ENCODE measurements at regions not wholly inside any gene's neighbourhood (a gene's known extent, or its start where the extent isn't known, plus 50 kb on each side); places are given as distances from the start of the nearest gene placed in this dataset.
"Not testable (repeated sequence)": the region's sequence is repeated elsewhere in the genome, so short reads cannot be mapped to it uniquely, and the experiment has no call there.

DNA sequence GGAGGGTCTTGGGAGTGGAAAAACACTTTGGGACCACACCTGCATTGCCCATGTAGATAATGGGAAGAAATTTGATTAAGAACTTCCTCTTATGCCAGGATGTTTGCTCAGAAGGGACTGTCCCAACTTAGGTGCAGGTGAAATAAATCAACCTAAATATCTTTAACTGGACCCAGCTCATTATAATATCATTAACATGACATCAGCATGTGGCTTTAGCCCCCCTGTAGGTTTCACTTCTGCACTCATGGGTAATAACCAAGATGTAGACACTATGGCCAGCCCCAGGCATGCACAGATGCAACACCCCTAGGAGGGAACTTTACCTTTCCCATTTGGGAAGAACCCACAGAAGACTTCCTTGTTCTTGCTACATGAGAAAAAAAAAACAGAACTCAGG lies 227.4 kb upstream of the ZNF804A start:
- H3K4me3 ChIP-seq (ENCODE audit: low read depth, low read length) = no peak overlapping the region
- in situ Hi-C loops (cut with HindIII; ENCODE audit: low sequenced_read_pairs) = no loop called here
- TF ChIP-seq, protein P1, sequence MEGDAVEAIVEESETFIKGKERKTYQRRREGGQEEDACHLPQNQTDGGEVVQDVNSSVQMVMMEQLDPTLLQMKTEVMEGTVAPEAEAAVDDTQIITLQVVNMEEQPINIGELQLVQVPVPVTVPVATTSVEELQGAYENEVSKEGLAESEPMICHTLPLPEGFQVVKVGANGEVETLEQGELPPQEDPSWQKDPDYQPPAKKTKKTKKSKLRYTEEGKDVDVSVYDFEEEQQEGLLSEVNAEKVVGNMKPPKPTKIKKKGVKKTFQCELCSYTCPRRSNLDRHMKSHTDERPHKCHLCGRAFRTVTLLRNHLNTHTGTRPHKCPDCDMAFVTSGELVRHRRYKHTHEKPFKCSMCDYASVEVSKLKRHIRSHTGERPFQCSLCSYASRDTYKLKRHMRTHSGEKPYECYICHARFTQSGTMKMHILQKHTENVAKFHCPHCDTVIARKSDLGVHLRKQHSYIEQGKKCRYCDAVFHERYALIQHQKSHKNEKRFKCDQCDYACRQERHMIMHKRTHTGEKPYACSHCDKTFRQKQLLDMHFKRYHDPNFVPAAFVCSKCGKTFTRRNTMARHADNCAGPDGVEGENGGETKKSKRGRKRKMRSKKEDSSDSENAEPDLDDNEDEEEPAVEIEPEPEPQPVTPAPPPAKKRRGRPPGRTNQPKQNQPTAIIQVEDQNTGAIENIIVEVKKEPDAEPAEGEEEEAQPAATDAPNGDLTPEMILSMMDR (IDR thresholded peaks at IDR 0.05; ENCODE audit: low read depth, low read length) = no peak
- no peak for DNase-seq (ENCODE audit: low read depth, low spot score)

DNA sequence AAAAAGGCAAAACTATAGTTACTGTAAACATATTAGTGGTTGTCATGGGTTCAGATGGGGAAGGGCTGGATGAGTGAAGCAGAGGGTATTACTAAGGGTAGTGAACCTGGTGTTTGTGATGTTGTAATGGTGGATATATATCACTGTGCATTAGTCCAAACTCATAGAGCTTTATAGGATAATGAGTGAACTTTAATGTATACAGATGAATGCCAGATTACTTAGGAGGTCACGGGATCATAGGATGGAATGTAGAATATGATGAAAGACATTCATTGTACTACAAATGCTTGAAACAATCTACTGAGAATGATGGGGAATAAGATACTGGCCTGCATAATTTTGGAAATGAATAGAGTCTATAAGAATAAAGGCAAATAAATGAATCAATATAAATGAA lies 226.7 kb upstream of the ZNF804A start:
- TF ChIP-seq, protein P1 (IDR thresholded peaks at IDR 0.05; ENCODE audit: low read depth, low read length) = no peak
- no peak for DNase-seq (ENCODE audit: low read depth, low spot score)
- in situ Hi-C loops (cut with HindIII; ENCODE audit: low sequenced_read_pairs) = no loop called here

DNA sequence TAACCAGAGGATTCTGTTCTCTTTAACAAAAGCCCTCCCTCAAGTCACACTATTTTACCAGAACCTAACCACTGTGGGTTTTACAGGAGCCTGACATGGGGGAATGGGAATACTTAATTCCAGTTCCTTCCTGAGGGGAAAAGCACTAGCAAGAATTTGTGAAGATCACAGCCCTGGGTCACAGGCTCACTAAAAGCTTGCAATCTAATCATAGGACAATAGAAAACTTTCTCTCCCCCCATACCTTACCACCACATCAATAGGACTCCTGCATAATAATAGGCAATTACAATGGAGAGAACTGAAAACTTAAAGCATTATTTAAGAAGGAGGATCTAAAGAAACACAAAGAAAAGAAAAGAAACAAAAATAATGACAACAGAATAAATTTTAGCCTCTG lies 225.8 kb upstream of the ZNF804A start:
- TF ChIP-seq, protein P1 (IDR thresholded peaks at IDR 0.05; ENCODE audit: low read depth, low read length) = no peak
- in situ Hi-C loops (cut with HindIII; ENCODE audit: low sequenced_read_pairs) = no loop called here
- no peak overlapping the region for H3K4me3 ChIP-seq (ENCODE audit: low read depth, low read length)
- DNase-seq (ENCODE audit: low read depth, low spot score) = no peak

More for the DNA sequence above, 226.7 kb upstream of the ZNF804A start:
- no peak overlapping the region for H3K4me3 ChIP-seq (ENCODE audit: low read depth, low read length)

DNA sequence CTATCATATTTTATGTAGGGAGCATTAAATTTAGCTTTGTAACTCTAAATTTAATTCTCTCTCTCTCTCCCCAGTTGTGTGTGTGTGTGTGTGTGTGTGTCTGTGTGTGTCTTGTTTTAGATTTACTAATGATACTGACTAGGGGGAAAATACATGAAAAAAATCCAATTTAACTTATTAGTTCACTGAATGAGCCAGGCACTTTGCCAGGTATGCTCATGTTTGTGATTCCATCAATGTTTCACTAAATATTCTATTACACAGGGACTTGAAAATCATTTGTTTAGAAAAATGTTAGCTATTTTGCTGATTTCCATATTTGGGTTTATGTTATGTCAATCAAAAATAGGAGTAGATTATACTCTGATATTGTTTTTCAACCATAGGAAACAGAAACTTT lies 203.7 kb upstream of the ZNF804A start:
- H3K4me3 ChIP-seq (ENCODE audit: low read depth, low read length) = no peak overlapping the region
- TF ChIP-seq, protein P1 (IDR thresholded peaks at IDR 0.05; ENCODE audit: low read depth, low read length) = no peak
- DNase-seq (ENCODE audit: low read depth, low spot score) = peak; percentile 8

DNA sequence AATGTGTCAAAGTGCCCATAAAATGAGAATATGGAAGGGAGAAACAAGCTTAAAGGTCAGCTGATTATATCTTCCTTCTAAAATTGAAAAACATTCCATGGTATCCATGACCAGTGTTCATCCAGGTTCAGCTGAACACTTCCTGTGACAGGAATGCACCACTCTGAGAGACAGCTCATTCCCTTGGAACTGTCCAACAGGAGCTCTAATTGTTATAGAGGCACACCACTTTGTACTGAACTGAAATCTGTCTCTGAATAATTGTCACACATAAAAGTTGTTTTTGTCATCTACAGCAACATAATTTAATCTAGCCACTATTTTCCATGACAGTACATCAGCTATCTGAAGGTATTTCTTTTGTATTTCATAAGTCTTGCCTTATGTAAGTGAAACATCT lies 195.9 kb upstream of the ZNF804A start:
- in situ Hi-C loops (cut with HindIII; ENCODE audit: low sequenced_read_pairs) = no loop called here
- DNase-seq (ENCODE audit: low read depth, low spot score) = no peak
- H3K4me3 ChIP-seq (ENCODE audit: low read depth, low read length) = no peak overlapping the region
- TF ChIP-seq, protein P1 (IDR thresholded peaks at IDR 0.05; ENCODE audit: low read depth, low read length) = no peak

More for the DNA sequence above, 203.7 kb upstream of the ZNF804A start:
- in situ Hi-C loops (cut with HindIII; ENCODE audit: low sequenced_read_pairs) = no loop called here

DNA sequence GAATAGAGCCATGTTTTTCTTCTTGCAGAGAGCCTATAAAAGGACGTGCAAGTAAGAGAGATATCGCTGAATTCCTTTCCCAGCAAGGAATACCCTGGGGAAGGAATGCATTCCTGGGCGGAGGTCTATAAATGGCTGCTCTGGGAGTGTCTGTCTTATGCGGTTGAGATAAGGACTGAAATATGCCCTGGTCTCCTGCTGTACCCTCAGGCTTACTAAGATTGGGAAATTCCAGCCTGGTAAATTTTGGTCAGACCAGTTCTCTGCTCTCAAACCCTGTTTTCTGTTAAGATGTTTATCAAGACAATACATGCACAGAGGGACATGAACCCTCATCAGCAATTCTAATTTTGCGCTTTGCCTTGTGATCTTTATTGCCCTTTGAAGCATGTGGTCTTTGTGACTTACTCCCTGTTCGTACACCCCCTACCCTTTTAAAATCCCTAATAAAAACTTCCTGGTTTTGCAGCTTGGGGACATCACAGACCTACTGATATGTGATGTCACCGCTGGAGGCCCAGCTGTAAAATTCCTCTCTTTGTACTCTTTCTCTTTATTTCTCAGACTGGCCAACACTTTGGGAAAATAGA lies 191.2 kb upstream of the ZNF804A start:
- in situ Hi-C loops (cut with HindIII; ENCODE audit: low sequenced_read_pairs); DNase-seq (ENCODE audit: low read depth, low spot score); H3K4me3 ChIP-seq (ENCODE audit: low read depth, low read length): not testable (repeated sequence)

DNA sequence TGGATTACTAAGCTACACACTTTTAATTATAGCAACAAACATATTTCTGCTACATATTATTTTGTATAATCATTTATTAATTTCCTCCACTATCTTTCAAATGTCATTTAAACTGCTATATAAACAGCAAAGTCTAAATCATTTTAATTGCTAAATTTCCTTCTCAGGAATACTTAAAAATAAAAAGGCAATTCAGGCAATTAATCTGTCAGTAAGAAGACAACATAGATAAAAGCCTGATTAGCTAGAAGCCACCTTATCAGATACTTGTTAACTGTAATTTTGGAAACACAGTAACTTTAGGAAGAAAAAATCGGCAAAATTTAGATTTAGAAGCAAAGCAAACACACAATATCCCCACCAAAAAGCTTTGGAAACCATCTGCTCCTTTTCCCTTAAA lies 188.2 kb upstream of the ZNF804A start:
- no peak overlapping the region for H3K4me3 ChIP-seq (ENCODE audit: low read depth, low read length)
- TF ChIP-seq, protein P1 (IDR thresholded peaks at IDR 0.05; ENCODE audit: low read depth, low read length) = no peak
- in situ Hi-C loops (cut with HindIII; ENCODE audit: low sequenced_read_pairs) = no loop called here
- no peak for DNase-seq (ENCODE audit: low read depth, low spot score)
